ENCODE measurements at regions not wholly inside any gene's neighbourhood (a gene's known extent, or its start where the extent isn't known, plus 50 kb on each side); places are given as distances from the start of the nearest gene placed in this dataset.

GRCh38 chr13:40495621-40496001 lies 170.8 kb downstream of the FOXO1 start:
- no peak for DNase-seq (ENCODE audit: low read depth)
- TF ChIP-seq CTCF (IDR thresholded peaks at IDR 0.05; ENCODE audit: insufficient read depth, low read depth, low read length, missing control alignments): no peak
- no peak overlapping the region for H3K4me3 ChIP-seq (ENCODE audit: low read depth, low read length)

- H3K4me3 ChIP-seq (ENCODE audit: low read depth, low read length): no peak overlapping the region
- no peak for TF ChIP-seq CTCF (IDR thresholded peaks at IDR 0.05; ENCODE audit: insufficient read depth, low read depth, low read length, missing control alignments)
- DNase-seq (ENCODE audit: low read depth): no peak
Measured at GRCh38 chr13:40496035-40496810, 170.2 kb downstream of the FOXO1 start.

DNA sequence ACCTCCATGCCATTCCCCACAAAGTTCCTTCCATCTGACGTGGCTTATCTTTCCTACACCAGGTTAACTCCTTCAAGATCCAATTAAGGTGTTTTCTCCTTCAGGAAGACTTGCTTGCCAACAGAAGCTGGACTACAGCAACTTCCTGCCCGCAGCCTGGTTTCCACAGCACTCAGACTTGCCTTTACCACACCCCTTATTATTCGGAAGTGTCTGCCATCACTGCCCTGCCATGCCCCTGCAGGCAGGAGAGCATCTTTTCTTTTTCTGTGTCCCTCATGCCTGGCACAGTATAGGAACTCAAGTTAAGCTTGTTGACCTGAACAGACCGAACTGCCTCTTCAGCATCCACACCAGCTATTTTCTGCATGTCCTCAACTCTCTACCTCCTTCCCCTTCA lies 168.0 kb downstream of the FOXO1 start:
- no peak for DNase-seq (ENCODE audit: low read depth)
- no peak overlapping the region for H3K4me3 ChIP-seq (ENCODE audit: low read depth, low read length)
- no peak for TF ChIP-seq CTCF (IDR thresholded peaks at IDR 0.05; ENCODE audit: insufficient read depth, low read depth, low read length, missing control alignments)

DNA sequence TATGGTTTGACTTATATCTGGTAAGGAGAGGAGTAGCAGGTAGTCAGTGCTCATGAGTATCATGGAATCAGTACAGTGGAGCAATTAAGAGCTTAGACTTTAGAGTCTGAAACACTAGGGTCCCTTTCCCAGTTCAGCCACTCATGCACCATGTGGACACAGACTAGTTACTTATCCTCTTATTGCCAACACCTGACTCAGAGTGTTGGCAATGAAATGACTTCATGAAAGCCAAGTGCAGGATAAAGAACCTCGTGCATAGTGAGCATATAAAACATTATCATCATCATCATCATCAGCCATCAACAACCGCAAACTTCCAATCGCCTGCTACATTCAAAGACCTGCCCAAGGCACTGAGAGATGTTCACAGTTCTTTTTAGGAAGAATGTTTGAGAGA lies 164.2 kb downstream of the FOXO1 start:
- DNase-seq (ENCODE audit: low read depth): no peak
- H3K4me3 ChIP-seq (ENCODE audit: low read depth, low read length): no peak overlapping the region

GRCh38 chr13:40503011-40503410 lies 163.4 kb downstream of the FOXO1 start:
- TF ChIP-seq CTCF (IDR thresholded peaks at IDR 0.05; ENCODE audit: insufficient read depth, low read depth, low read length, missing control alignments): no peak
- no peak overlapping the region for H3K4me3 ChIP-seq (ENCODE audit: low read depth, low read length)
- DNase-seq (ENCODE audit: low read depth): no peak

More for the DNA sequence above, 164.2 kb downstream of the FOXO1 start:
- TF ChIP-seq CTCF (IDR thresholded peaks at IDR 0.05; ENCODE audit: insufficient read depth, low read depth, low read length, missing control alignments): no peak

- no peak for DNase-seq (ENCODE audit: low read depth)
- H3K4me3 ChIP-seq (ENCODE audit: low read depth, low read length): no peak overlapping the region
- TF ChIP-seq CTCF (IDR thresholded peaks at IDR 0.05; ENCODE audit: insufficient read depth, low read depth, low read length, missing control alignments): no peak
Measured at GRCh38 chr13:40503966-40504591, 162.4 kb downstream of the FOXO1 start.
